Kidney epithelial cell (primary cell): ENCODE measurements at regions not wholly inside any gene's neighbourhood (a gene's known extent, or its start where the extent isn't known, plus 50 kb on each side); places are given as distances from the start of the nearest gene placed in this dataset.
"Not testable (repeated sequence)": the region's sequence is repeated elsewhere in the genome, so short reads cannot be mapped to it uniquely, and the experiment has no call there.

Source experiments
- DNase-seq: peaks from one replicate; pipeline ENCODE4 v3.0.0-alpha.2; 2010; ENCODE audit warnings: low read depth
- H3K27me3 ChIP-seq: 2 replicates; pipeline ENCODE4 v1.6.0; 2011; ENCODE audit warnings: low read length; ENCODE audit not compliant: control insufficient read depth, insufficient read depth
- H3K36me3 ChIP-seq: 2 replicates; pipeline ENCODE4 v1.5.1; 2011; ENCODE audit warnings: low read length; ENCODE audit not compliant: control insufficient read depth, insufficient read depth
- H3K4me3 ChIP-seq: 2 replicates; pipeline ENCODE4 v1.5.1; 2011; ENCODE audit warnings: low read depth, mild to moderate bottlenecking, control low read depth, low read length
- TF ChIP-seq, protein P1 (sequence below): IDR thresholded peaks from 2 replicates; pipeline ENCODE4 v1.5.1; 2011; ENCODE audit warnings: mild to moderate bottlenecking, moderate library complexity, low read length, control low read depth, inconsistent platforms; ENCODE audit not compliant: insufficient read depth, poor library complexity, severe bottlenecking

DNA sequence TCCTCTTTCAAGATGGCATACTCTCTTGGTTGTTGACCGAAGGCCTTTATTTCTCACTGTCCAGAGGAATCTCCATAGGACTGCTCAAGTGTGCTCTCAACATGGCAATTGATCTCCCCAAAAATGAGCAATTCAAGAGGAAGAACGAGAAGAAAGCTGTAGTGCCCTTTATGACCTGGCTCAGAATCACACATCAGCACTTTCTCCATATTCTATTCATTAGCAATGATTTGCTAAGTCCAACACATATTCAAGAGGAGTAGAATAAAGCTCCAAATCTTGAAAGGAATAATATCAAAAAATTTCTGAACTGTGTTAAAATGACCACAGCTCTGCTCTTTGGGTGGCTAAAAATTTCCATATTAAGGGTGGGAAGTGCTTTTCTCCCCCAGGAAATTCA lies 151.6 kb upstream of the SYNPR start:
- H3K27me3 ChIP-seq: no peaks in the 10 kb centered on the region
- TF ChIP-seq, protein P1, sequence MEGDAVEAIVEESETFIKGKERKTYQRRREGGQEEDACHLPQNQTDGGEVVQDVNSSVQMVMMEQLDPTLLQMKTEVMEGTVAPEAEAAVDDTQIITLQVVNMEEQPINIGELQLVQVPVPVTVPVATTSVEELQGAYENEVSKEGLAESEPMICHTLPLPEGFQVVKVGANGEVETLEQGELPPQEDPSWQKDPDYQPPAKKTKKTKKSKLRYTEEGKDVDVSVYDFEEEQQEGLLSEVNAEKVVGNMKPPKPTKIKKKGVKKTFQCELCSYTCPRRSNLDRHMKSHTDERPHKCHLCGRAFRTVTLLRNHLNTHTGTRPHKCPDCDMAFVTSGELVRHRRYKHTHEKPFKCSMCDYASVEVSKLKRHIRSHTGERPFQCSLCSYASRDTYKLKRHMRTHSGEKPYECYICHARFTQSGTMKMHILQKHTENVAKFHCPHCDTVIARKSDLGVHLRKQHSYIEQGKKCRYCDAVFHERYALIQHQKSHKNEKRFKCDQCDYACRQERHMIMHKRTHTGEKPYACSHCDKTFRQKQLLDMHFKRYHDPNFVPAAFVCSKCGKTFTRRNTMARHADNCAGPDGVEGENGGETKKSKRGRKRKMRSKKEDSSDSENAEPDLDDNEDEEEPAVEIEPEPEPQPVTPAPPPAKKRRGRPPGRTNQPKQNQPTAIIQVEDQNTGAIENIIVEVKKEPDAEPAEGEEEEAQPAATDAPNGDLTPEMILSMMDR: no peak
- H3K36me3 ChIP-seq: no peaks in the 10 kb centered on the region
- no peak for DNase-seq
- H3K4me3 ChIP-seq: no peak overlapping the region

DNA sequence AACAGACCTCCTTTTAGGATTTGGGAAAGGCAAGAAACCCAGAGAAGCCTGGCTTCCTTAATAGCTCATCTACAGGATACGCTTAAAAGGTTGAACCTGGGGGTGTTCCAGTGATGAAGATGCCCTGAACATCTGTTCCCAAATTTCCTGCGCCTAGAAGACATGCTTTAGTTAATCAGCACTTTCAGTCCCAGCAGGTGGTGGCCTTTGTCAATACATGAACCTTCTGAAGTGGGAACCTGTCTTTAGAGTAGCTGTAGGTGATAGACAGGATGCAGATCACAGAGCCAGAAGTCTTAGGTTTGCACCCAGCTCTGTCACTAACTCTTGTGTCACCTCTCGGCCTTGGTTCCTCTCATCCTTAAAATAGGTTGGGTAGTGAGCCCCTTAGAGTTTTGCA lies 149.7 kb upstream of the SYNPR start:
- Histone ChIP-seq H3K36me3 (no peaks in the 10 kb centered on the region), H3K4me3 (no peak overlapping the region), H3K27me3 (no peaks in the 10 kb centered on the region)
- TF ChIP-seq, protein P1: no peak
- no peak for DNase-seq

DNA sequence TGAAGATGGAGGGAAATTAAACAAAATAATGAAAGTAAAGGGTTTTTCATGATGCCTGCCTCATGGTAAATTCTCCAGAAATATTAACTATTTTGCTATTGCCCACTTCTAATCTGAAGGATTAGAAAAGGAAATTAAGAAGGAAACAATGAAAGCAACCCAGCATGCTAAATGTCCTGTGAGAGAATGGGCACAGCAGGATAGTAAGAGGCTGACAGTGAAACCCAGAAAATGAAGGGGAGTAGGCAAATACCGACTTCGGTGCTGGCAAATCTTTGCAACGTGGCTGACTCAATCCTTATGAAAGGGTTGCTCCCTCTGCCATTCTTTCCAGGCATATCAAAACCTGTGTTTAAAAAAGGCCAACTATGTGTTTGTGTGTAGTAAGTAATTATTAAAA lies 147.5 kb upstream of the SYNPR start:
- H3K4me3 ChIP-seq: no peak overlapping the region
- no peaks in the 10 kb centered on the region for H3K27me3 ChIP-seq
- TF ChIP-seq, protein P1: no peak
- DNase-seq: no peak
- H3K36me3 ChIP-seq: no peaks in the 10 kb centered on the region

DNA sequence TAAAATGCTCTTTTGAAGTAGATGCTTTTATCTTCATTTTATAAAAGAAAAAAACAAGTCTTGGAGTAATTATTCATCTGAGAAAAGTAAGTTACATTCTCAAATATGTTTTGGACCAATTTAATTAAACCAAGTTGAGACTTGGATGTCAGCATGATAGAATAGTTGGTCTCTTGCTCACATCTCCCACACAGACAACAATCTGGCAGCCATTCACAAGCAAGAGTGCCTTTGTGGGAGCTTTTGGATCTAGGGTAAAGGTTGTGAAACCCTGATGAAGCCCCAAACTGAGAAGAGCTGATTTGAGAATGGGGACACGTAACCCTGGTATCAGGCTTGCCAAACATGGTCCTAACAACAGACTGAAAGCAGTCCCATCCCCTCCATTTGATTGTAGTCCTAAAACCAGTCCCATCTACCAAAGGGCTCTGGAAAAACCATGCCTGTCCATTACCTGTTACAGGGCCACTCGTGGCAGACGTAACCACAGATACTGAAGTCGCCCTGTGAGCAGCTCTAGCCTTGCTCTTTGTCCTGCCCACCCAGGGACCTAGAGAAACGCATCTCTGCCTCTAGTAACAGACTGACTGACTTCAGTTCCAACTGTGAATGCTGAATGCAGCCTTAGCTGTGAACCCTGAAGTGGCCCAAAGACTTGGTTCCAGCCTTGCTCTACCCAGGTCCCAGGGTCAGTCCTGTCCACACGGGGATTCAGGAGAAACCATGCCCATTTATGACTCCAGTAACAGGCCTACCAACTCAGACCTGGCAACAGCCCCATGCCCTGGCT lies 145.5 kb upstream of the SYNPR start:
- H3K4me3 ChIP-seq: no peak overlapping the region
- TF ChIP-seq, protein P1: no peak
- H3K36me3 ChIP-seq: no peaks in the 10 kb centered on the region
- no peak for DNase-seq
- no peaks in the 10 kb centered on the region for H3K27me3 ChIP-seq

DNA sequence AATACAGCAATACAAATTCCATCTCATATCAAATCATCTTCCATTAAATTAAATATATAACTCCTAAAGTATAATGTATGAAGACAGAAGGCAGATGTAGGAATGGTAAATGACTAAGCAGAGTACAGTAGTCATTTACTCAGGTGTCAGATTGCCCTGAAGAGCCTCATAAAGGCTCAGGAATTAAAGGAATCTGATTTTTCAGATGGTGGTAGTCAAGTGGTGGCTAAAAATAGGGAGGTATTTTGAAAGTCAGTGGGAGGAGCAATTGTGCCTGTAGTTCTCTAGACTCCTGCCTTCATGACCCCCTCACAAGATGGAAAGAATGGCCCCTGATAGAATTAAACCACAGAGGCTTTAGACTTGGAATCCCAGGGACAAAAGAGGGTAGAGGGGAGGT lies 142.7 kb upstream of the SYNPR start:
- H3K27me3 ChIP-seq: no peaks in the 10 kb centered on the region
- TF ChIP-seq, protein P1: no peak
- DNase-seq: no peak
- H3K36me3 ChIP-seq: no peaks in the 10 kb centered on the region
- no peak overlapping the region for H3K4me3 ChIP-seq

DNA sequence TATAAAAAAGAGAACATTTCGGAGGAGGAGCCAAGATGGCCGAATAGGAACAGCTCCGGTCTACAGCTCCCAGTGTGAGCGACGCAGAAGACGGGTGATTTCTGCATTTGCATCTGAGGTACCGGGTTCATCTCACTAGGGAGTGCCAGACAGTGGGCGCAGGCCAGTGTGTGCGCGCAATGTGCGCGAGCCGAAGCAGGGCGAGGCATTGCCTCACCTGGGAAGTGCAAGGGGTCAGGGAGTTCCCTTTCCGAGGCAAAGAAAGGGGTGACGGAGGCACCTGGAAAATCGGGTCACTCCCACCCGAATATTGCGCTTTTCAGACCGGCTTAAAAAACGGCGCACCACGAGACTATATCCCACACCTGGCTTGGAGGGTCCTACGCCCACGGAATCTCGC lies 141.9 kb upstream of the SYNPR start:
- not testable (repeated sequence) for DNase-seq, H3K27me3 ChIP-seq, H3K36me3 ChIP-seq, H3K4me3 ChIP-seq
